C4-2B (cell line): ENCODE measurements at regions not wholly inside any gene's neighbourhood (a gene's known extent, or its start where the extent isn't known, plus 50 kb on each side); places are given as distances from the start of the nearest gene placed in this dataset.

ENCODE experiments used
- ZFX ChIP-seq: fragments of 450-650 bp; IDR thresholded peaks from 2 replicates; pipeline ENCODE4 v1.6.1; 2017
- TF ChIP-seq, protein P1 (sequence below): fragments of 450-650 bp; conservative IDR thresholded peaks from 2 replicates; pipeline ENCODE4 v1.5.1; 2017; ENCODE audit warnings: mild to moderate bottlenecking

DNA sequence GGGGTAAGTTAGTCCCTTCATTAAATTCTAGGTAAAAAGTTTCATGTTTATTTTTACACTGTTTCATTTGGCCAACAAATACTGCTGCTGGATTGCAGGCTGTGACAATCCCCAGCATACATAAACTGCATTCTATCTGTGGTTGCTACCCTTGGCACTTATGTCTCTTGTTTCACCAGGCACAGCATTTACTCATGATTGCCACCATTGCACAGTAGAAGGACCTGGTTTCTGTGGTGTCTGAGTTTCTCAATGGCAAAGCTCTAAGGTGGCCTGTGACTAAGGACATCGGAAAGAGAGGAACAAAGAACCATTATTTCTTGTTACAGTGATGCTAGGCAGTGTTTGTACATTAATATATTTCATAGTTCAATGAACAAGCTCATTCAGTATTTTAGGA, 878.4 kb upstream of the NEGR1 start:
- TF ChIP-seq, protein P1, sequence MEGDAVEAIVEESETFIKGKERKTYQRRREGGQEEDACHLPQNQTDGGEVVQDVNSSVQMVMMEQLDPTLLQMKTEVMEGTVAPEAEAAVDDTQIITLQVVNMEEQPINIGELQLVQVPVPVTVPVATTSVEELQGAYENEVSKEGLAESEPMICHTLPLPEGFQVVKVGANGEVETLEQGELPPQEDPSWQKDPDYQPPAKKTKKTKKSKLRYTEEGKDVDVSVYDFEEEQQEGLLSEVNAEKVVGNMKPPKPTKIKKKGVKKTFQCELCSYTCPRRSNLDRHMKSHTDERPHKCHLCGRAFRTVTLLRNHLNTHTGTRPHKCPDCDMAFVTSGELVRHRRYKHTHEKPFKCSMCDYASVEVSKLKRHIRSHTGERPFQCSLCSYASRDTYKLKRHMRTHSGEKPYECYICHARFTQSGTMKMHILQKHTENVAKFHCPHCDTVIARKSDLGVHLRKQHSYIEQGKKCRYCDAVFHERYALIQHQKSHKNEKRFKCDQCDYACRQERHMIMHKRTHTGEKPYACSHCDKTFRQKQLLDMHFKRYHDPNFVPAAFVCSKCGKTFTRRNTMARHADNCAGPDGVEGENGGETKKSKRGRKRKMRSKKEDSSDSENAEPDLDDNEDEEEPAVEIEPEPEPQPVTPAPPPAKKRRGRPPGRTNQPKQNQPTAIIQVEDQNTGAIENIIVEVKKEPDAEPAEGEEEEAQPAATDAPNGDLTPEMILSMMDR, result no peak
- no peak for TF ChIP-seq ZFX
